ELF-1 (cell line): ENCODE measurements at regions not wholly inside any gene's neighbourhood (a gene's known extent, or its start where the extent isn't known, plus 50 kb on each side); places are given as distances from the start of the nearest gene placed in this dataset.

ENCODE experiments used
- DNase-seq: peaks from one replicate; pipeline ENCODE4 v3.0.0-alpha.2; 2016; ENCODE audit warnings: low read depth, low spot score

DNA sequence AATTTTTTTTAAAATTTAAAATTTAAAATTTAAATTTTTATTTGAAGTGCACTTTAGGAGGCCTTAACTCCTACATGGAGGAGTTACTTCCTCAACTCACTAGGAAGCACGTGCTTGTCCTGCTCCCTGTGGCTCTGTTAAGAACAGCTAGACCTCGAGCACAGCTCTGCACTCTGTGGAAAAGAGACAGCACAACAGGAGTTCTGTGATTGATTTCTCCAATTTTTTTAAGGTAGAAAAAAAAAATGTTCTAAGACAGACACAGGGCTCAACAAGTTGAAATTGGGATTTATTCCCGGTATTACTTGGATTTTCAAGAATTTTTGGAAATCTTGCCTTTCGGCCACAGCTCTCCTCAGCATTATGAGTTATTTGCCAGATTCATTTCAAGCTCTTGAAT lies 356.6 kb upstream of the LYPLAL1 start:
- no peak for DNase-seq

GRCh38 chr1:218817691-218818465 lies 355.8 kb upstream of the LYPLAL1 start:
- peak; percentile 1 for DNase-seq

DNA sequence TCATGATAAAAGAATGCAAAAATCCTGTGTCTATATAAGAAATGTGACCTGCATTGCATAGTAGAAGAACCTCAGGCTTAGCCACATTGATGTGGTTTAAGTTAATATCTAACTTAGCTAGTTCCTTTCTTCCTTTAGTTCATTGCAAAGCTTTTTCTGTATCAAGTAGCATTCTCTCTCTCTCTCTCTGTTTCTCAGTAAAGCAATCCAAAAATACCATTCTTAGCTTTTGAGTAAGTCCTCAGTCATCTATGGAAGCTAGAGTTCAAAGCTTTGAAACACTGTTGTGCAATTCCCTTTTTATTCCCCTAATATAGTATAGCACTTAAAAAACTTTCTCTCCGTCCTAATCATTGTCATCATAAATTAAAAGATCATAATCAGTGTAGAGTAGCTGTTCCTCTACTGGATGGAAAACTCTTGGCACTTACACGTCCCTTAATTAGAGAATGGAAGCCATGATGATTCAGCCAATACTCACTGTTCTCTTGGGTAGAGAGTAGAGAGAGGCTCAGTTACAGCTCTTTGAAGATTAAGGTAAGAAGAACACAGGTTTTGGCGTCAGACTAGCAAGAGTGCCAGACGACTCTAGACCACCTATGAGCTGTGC lies 350.3 kb upstream of the LYPLAL1 start:
- DNase-seq: no peak

DNA sequence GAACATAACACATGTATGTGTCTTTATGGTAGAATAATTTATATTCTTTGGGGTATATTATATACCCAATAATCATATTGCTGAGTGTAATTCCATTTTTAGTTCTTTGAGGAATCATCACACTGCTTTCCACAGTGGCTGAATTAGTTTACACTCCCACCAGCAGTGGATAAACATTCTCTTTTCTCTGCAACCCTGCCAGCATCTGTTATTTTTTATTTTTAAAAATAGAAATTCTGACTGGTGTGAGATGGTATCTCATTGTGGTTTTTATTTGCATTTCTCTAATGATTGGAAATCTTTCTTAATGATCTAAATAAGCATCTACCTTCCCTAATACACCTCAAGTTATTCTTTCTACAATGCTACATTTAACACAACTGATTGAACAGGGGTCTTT lies 346.2 kb upstream of the LYPLAL1 start:
- DNase-seq: no peak

- DNase-seq: no peak
These were observed 345.5 kb upstream of the LYPLAL1 start for GRCh38 chr1:218828125-218828650.

- no peak for DNase-seq
These were observed 344.6 kb upstream of the LYPLAL1 start for GRCh38 chr1:218829097-218829496.

GRCh38 chr1:218835609-218836008 lies 338.1 kb upstream of the LYPLAL1 start:
- DNase-seq: no peak

DNA sequence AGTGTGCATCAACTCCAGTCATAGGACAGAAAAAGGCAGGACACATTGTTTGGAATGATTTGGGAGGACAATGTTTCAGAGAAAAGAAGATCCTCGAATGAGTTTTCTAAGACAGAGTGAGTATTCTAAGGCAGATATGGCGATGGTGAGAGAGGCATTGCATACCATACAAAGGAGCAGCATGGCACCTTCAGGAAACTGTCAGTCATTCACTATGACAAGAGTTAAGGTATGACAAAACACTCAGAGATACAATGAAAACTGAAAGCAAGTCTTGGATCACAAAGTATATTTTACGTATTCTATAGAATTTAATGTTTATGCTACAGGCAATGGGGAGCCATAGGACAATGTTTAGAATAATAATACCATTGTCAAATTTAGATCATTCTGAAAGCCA lies 337.4 kb upstream of the LYPLAL1 start:
- no peak for DNase-seq

- no peak for DNase-seq
These were observed 336.6 kb upstream of the LYPLAL1 start for GRCh38 chr1:218837051-218837450.

- DNase-seq: no peak
These were observed 328.1 kb upstream of the LYPLAL1 start for GRCh38 chr1:218845589-218845988.

- DNase-seq: no peak
These were observed 327.5 kb upstream of the LYPLAL1 start for GRCh38 chr1:218846181-218846580.

DNA sequence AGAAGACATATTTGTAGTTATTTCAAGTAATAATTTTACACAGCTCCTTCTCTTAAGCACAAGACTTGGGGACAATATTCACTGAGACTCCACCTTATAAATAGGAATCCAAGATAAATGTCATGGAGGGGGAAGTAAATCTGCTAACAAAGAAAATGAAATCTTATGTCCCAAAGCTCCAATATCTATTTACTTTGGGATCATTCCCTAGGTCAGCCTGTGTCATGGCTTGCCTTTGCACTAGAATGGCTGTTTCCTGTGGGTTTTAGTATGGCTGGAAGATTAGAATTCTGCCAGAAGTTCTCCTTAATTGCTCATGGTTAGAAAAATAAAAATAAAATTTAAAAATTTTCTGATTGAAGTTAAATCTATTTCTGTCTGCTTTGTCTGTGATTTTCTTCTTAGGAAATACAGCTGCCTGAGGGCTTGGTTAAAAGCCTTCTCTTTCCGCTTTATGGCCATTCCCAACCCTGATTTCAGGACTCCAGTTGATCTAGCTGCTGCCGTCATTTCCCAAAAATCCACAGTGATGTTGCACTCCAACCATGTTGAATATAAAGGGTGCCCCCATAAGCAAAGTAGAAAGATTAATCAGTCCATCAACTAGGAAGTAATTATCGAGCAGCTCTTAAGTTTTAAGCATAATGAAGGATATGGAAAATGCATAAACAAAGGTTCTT lies 326.4 kb upstream of the LYPLAL1 start:
- DNase-seq: no peak

GRCh38 chr1:218848009-218848408 lies 325.7 kb upstream of the LYPLAL1 start:
- DNase-seq: no peak

GRCh38 chr1:218850367-218850766 lies 323.3 kb upstream of the LYPLAL1 start:
- DNase-seq: no peak

DNA sequence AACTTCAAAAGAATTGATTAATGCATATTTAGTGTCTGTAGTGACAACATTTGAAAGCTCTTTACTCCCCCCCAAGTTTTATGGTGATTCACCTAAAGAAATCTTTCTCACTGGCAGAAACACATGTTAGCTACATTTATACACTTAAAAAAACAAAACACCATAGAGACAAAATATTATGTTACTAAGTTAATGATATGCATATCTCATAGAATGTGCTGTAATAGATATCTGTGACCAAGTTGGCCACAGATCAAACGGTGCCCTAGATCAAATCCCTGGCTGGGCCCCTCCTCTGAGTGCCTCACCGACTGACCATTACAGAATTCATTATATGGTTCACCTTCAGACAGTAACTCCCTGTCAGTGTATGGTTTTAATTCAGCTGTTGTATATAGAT lies 322.1 kb upstream of the LYPLAL1 start:
- DNase-seq: no peak

GRCh38 chr1:218852527-218852926 lies 321.2 kb upstream of the LYPLAL1 start:
- DNase-seq: no peak

DNA sequence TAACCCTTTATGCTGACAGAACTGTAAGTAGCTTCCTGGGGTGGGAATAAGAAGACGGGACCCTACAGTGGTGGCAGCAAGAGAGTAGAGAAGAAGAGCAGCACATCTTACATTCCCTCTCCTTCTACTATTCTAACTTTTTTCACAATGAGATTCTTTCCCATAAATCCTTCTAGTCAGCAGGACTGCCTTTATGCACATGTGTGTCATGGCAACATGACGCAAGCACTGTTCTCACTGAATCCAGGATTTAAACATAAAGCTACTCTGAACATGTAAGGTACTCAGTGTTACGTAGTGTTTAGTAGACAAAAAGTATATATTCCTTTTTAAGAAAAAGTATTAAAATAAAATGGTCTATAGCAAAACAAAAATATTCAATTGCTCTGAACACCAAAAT lies 309.7 kb upstream of the LYPLAL1 start:
- no peak for DNase-seq

DNA sequence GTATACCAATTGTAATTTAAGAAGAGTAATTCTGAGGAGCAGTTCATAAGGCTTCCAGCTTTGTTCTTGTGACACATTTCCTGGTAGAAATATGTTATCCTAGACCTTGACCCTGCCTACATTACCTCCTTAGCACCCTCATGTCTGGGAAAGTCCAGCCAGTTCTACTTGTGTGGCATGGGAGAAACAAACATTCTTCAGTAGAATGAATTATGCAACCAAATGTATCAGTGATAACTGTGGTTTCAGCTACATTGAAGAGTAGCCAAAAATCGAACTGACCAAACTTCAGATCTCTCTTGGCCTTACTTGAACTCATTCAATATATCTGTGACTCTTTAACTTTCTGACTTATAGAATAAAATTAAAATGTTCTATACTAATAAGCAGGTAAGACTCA lies 308.1 kb upstream of the LYPLAL1 start:
- no peak for DNase-seq

DNA sequence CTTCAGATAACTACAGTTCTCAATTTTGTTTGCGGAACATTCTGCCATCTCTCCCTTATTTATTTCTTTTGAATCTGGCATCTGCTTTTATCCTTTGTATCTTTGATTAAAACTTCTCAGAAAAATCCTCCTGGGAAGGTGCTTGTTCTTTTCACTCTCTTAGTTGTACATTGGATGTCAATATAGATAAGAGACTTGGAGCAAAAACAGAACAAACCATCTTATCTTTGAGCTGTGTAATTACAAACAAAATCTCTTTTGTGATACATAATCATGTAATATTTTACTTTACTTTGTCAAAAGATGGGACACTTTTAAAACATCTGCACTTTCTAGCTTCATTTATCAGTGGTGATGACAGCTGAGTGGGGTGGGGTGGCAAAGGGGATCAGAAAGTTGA lies 307.2 kb upstream of the LYPLAL1 start:
- no peak for DNase-seq

DNA sequence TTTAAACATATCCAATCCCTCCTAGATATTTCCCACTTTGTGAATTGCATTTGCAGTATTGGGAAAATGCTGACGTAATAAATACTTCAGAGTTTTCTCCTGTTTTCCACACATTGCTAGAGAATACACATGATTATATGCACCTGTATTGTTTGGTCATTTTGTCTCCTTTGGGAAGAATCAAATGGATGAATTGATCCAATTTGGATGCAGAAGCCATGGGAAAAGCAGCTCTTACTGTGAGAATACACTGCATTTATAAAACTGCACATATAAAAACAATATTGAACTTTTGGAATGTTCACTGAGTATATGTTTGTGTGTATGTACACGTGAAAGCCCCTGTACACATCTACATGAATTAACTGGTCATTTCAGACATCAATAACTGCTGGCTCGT lies 306.6 kb upstream of the LYPLAL1 start:
- DNase-seq: no peak

GRCh38 chr1:218867941-218868626 lies 305.6 kb upstream of the LYPLAL1 start:
- DNase-seq: no peak

- DNase-seq: no peak
These were observed 304.4 kb upstream of the LYPLAL1 start for GRCh38 chr1:218869276-218869675.
